ENCODE measurements at regions not wholly inside any gene's neighbourhood (a gene's known extent, or its start where the extent isn't known, plus 50 kb on each side); places are given as distances from the start of the nearest gene placed in this dataset.

GRCh38 chr9:11931109-11931508 is 762.1 kb upstream of the TYRP1 start:
- no peak overlapping the region for H3K27ac ChIP-seq
- DNase-seq = no peak
- H3K36me3 ChIP-seq = no peaks in the 10 kb centered on the region
- H3K27me3 ChIP-seq = no peaks in the 10 kb centered on the region
- no peaks in the 10 kb centered on the region for H3K9me3 ChIP-seq
- TF ChIP-seq POLR2A (IDR thresholded peaks at IDR 0.05) (no peak), CTCF (IDR thresholded peaks at IDR 0.05) (no peak)
- no peaks in the 10 kb centered on the region for H3K4me1 ChIP-seq
- no peak overlapping the region for H3K4me3 ChIP-seq

- H3K4me3 ChIP-seq = no peak overlapping the region
- no peaks in the 10 kb centered on the region for H3K9me3 ChIP-seq
- DNase-seq = no peak
- no peaks in the 10 kb centered on the region for H3K36me3 ChIP-seq
- H3K4me1 ChIP-seq = no peaks in the 10 kb centered on the region
- no peak overlapping the region for H3K27ac ChIP-seq
- no peak for TF ChIP-seq CTCF (IDR thresholded peaks at IDR 0.05)
- no peak for TF ChIP-seq POLR2A (IDR thresholded peaks at IDR 0.05)
- no peaks in the 10 kb centered on the region for H3K27me3 ChIP-seq
Measured at GRCh38 chr9:11931751-11932150, 761.4 kb upstream of the TYRP1 start.

- TF ChIP-seq POLR2A (IDR thresholded peaks at IDR 0.05) (no peak), CTCF (IDR thresholded peaks at IDR 0.05) (no peak)
- Histone ChIP-seq H3K4me3 (no peak overlapping the region), H3K9me3 (no peaks in the 10 kb centered on the region), H3K27ac (no peak overlapping the region), H3K27me3 (no peaks in the 10 kb centered on the region), H3K4me1 (no peaks in the 10 kb centered on the region), H3K36me3 (no peaks in the 10 kb centered on the region)
- DNase-seq = no peak
Measured at GRCh38 chr9:11933926-11934325, 759.3 kb upstream of the TYRP1 start.

- TF ChIP-seq CTCF (IDR thresholded peaks at IDR 0.05) (no peak), POLR2A (IDR thresholded peaks at IDR 0.05) (no peak)
- no peak overlapping the region for H3K4me3 ChIP-seq
- DNase-seq = no peak
- H3K27ac ChIP-seq = no peak overlapping the region
- H3K27me3 ChIP-seq = no peaks in the 10 kb centered on the region
- no peaks in the 10 kb centered on the region for H3K36me3 ChIP-seq
- H3K9me3 ChIP-seq = no peaks in the 10 kb centered on the region
- H3K4me1 ChIP-seq = no peaks in the 10 kb centered on the region
Measured at GRCh38 chr9:11946531-11946930, 746.7 kb upstream of the TYRP1 start.

GRCh38 chr9:11962327-11962726 is 730.9 kb upstream of the TYRP1 start:
- H3K36me3 ChIP-seq = no peaks in the 10 kb centered on the region
- H3K4me1 ChIP-seq = no peaks in the 10 kb centered on the region
- H3K4me3 ChIP-seq = no peak overlapping the region
- no peak for DNase-seq
- H3K9me3 ChIP-seq = no peaks in the 10 kb centered on the region
- no peak overlapping the region for H3K27ac ChIP-seq
- no peak for TF ChIP-seq POLR2A (IDR thresholded peaks at IDR 0.05)
- no peak for TF ChIP-seq CTCF (IDR thresholded peaks at IDR 0.05)
- no peaks in the 10 kb centered on the region for H3K27me3 ChIP-seq

GRCh38 chr9:11966786-11967185 is 726.4 kb upstream of the TYRP1 start:
- H3K27me3 ChIP-seq = no peaks in the 10 kb centered on the region
- H3K9me3 ChIP-seq = no peaks in the 10 kb centered on the region
- no peak for DNase-seq
- H3K27ac ChIP-seq = no peak overlapping the region
- TF ChIP-seq CTCF (IDR thresholded peaks at IDR 0.05) (no peak), POLR2A (IDR thresholded peaks at IDR 0.05) (no peak)
- no peaks in the 10 kb centered on the region for H3K4me1 ChIP-seq
- no peaks in the 10 kb centered on the region for H3K36me3 ChIP-seq
- no peak overlapping the region for H3K4me3 ChIP-seq
